GM13977 (cell line): ENCODE measurements at regions not wholly inside any gene's neighbourhood (a gene's known extent, or its start where the extent isn't known, plus 50 kb on each side); places are given as distances from the start of the nearest gene placed in this dataset.
"Not testable (repeated sequence)": the region's sequence is repeated elsewhere in the genome, so short reads cannot be mapped to it uniquely, and the experiment has no call there.

Experiments used
- DNase-seq: peaks from one replicate; pipeline ENCODE4 v3.0.0; 2012; ENCODE audit warnings: low spot score
- in situ Hi-C: fragments of 300-500 bp; cut with MboI; formaldehyde crosslinking; loops from one replicate; pipeline ENCODE4 v1.12.0; 2022; ENCODE audit warnings: low sequenced_read_pairs, low pct_unique_long_range_greater_than_20kb, mixed read lengths, inconsistent platforms; ENCODE audit not compliant: unreplicated experiment
- TF ChIP-seq, protein P1 (sequence below): IDR thresholded peaks from 2 replicates; pipeline ENCODE4 v1.5.1; 2012; ENCODE audit warnings: mild to moderate bottlenecking, control low read depth; ENCODE audit not compliant: insufficient read depth; ENCODE audit errors: extremely low read depth, missing control alignments

DNA sequence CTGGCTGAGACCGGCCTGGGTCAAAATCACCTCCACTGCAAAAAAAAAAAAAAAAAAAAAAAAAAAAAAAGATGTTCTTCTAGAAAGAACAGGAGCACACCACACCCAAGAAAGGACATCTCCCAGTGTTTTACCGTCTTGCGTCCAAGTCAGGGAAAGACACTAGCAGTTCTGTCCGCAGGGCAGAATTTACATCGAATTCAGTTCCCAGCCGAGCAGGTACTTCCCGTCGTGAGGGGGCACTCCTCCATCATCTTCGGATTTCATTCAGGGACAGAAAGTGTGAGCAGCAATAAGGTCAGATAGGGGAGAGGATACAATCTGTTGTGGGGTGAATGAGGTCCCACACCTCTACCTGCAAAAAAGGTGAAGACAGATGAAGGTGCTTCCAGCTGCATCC is 574.7 kb downstream of the KCNJ18 start:
- in situ Hi-C loops, result no loop called here
- TF ChIP-seq, protein P1, sequence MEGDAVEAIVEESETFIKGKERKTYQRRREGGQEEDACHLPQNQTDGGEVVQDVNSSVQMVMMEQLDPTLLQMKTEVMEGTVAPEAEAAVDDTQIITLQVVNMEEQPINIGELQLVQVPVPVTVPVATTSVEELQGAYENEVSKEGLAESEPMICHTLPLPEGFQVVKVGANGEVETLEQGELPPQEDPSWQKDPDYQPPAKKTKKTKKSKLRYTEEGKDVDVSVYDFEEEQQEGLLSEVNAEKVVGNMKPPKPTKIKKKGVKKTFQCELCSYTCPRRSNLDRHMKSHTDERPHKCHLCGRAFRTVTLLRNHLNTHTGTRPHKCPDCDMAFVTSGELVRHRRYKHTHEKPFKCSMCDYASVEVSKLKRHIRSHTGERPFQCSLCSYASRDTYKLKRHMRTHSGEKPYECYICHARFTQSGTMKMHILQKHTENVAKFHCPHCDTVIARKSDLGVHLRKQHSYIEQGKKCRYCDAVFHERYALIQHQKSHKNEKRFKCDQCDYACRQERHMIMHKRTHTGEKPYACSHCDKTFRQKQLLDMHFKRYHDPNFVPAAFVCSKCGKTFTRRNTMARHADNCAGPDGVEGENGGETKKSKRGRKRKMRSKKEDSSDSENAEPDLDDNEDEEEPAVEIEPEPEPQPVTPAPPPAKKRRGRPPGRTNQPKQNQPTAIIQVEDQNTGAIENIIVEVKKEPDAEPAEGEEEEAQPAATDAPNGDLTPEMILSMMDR, result no peak
- no peak for DNase-seq

DNA sequence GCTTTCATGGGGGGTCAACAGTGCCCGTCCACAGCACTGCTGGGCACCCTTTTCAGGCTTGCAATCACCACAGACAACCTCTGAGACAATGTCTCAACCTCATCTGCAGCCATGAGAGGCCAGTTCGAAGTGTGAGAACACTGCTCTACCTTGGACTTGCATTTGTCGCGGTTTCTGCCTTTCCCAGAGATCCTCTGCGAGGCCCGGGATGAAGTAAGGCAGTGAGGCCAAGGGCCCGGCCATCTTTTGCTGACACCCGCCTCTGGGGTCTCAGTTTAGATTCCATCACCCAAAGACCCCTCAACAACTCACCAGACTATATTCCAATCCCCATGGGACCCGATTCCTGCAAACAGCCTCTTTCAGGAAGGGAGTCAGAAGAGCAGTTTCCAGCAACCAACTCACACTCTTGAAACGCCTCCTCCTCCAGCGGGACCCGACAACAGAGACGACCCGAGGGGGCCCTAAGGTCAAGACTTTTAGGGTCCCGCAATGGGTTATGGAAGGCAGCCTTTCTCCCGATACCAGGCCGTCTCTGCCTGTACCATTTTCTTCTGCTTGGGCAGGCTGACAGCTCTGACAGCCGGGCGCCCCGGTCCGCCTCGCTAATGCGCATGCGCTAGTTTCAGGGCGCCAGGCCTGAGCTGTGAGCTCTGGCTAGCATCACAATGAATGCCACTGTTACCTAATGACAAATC is 576.0 kb downstream of the KCNJ18 start:
- no peak for DNase-seq
- TF ChIP-seq, protein P1, result no peak
- in situ Hi-C loops, result no loop called here

DNA sequence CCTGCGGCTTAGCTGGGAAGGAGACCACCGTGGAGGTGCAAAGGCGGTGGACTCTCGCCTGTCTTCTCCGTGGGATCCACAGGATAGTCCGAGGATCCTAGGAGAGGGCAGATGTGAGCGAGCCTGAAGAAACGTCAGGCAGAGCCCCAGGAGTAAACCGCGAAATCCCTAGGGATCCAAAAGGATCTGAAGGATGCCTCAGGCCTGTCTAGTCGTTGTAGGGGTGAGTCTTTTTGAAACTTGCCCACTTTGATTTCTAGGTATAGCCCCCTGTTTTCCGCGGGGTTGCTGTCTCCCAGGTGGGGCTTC is 576.5 kb downstream of the KCNJ18 start:
- in situ Hi-C loops, result no loop called here
- TF ChIP-seq, protein P1, result no peak

DNA sequence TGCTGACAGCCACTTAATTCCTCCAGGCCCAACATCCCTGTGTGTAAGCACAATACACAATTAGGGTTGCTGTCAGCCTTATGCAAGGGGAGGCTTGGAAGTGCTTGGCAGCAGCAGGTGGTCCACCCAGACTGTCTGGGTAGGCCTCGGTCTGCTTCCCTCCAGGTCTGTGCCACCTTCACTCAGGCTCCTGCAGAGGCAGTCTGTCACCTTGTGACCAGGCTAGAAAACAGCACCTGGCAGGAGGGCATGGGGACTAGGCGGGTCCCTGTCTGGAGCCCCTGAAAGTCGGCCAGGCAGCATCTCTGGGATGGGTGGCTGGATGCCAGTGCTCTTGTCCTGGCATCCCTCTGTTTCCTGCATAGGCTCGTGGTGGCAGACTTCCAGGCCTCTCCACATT is 578.1 kb downstream of the KCNJ18 start:
- TF ChIP-seq, protein P1, result no peak
- no peak for DNase-seq
- in situ Hi-C loops, result no loop called here

More for the DNA sequence above, 576.5 kb downstream of the KCNJ18 start:
- DNase-seq, result no peak

DNA sequence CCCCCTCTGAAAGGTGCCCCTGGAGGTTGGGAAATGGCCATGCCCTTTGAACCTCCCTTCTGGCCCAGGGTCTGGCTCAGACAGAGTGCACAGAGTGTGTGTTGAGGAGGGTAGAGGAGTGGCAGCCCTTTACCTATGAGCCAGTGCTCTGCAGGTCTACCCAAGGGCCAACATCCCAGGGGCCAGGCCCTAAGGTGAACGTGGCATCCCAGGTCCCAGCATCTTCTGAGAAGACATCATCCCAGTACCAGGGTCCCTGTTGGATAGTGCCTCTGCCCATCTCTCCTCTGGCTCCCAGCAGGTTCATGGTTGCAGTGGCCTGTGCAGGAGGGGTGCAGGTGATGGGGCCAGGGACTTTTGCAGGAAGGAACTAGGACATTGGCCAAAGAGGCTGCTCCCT is 578.5 kb downstream of the KCNJ18 start:
- DNase-seq, in situ Hi-C loops: not testable (repeated sequence)

DNA sequence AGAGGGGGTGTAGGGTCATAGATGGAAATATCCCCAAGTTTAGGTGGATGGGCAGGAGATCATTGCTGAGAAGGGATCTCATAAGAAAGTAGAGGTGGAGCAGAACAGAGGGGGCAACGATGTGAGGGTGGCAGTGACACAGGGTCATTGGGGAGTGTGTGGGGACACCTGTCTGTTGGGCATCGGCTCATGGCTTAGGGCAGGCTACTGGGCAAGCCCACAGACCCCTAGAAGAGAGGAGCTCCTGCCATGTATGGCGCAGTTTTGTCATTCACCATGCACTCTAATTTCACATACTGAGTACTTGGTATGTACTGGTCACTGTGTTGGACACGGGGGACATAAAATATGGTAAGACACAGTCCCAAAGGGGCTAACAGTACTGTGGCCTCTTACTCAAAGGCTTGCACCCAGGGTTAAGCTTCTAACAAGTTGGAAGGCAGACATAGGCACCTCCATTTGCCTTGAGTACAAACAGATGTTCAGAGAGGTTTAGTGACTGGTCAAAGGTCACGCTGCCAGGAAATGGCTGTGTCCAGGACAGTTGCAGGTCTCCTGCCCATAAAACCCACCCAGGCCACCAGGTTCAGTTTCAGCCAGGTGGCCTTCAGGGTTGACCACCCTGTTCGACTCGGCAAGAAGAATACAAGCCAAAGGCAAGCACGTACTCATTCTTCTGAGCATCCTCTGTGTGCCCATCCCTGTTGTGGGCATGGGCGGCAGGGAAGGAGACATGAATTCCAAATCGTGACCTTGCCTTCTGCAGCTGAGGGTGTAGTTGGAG is 580.2 kb downstream of the KCNJ18 start:
- TF ChIP-seq, protein P1, result no peak
- DNase-seq, result no peak
- in situ Hi-C loops, result no loop called here

DNA sequence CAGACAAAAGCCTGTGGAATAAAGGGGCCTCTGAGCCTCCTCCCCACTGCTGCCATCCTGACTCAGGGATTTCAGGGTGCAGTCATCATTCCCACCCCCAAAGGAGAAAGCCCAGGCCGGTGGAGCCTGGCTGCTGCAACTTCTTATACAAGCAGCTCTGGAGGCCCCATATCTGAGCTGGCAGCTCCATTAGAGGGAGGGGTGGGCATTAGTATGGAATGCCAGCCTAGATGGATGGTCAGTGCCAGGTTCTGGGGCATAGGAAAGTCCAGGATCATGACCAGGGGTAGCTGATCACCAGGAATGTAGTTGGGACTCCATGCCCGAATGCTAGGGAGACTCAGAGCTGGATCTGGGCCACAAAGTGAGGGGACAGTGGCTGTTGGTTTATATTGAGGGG is 581.0 kb downstream of the KCNJ18 start:
- TF ChIP-seq, protein P1, result no peak
- in situ Hi-C loops, result no loop called here
- no peak for DNase-seq
